Effector memory CD4-positive, alpha-beta T cell (primary cell): ENCODE measurements at regions not wholly inside any gene's neighbourhood (a gene's known extent, or its start where the extent isn't known, plus 50 kb on each side); places are given as distances from the start of the nearest gene placed in this dataset.

Experiments
- DNase-seq, 3 donors: peaks; one replicate each; pipeline ENCODE4 v3.0.0-alpha.2; 2020
- H3K27ac ChIP-seq: 2 replicates; pipeline ENCODE4 v1.7.0; 2013; ENCODE audit warnings: mild to moderate bottlenecking, low read length, moderate library complexity; ENCODE audit not compliant: insufficient read depth, poor library complexity, severe bottlenecking
- H3K27me3 ChIP-seq: replicated peaks from 2 replicates; pipeline ENCODE4 v1.7.0; 2013; ENCODE audit warnings: mild to moderate bottlenecking, low read length; ENCODE audit not compliant: insufficient read depth, control insufficient read depth, poor library complexity, severe bottlenecking
- H3K36me3 ChIP-seq: 2 replicates; pipeline ENCODE4 v1.7.0; 2013; ENCODE audit warnings: mild to moderate bottlenecking, low read length, moderate library complexity; ENCODE audit not compliant: control insufficient read depth, insufficient read depth
- H3K4me1 ChIP-seq: 2 replicates; pipeline ENCODE4 v1.7.0; 2013; ENCODE audit warnings: low read length, mild to moderate bottlenecking; ENCODE audit not compliant: control insufficient read depth, insufficient read depth, poor library complexity, severe bottlenecking
- H3K4me3 ChIP-seq: 2 replicates; pipeline ENCODE4 v1.7.0; 2013; ENCODE audit warnings: low read length, low read depth, mild to moderate bottlenecking; ENCODE audit not compliant: insufficient read depth, poor library complexity, severe bottlenecking
- H3K9me3 ChIP-seq: 2 replicates; pipeline ENCODE4 v1.7.0; 2013; ENCODE audit warnings: mild to moderate bottlenecking, low read length, moderate library complexity; ENCODE audit not compliant: control insufficient read depth

DNA sequence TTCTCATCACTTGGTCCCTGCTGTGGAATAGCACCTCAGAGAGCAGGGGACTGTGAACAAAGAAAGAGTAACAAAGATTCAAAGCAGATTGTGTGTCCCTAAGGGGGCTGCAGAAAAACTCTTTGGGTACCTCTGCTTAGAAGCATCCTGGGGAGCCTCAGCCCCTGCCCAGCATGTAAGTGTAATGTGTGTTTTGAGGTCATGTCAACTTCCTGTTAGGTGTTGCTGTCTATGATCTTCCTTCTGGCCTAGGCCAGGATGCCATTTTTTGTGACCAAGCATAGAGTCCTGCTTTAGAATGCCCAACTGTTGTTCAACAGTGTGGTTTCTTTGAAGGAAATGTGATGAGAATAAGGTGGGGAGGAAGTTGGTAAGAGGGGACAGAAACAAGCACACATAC lies 77.1 kb upstream of the BCL6 start:
- Histone ChIP-seq H3K27ac (no peak overlapping the region), H3K4me1 (peaks cover 5% of the 10 kb centered on the region), H3K9me3 (no peaks in the 10 kb centered on the region), H3K4me3 (no peak overlapping the region), H3K36me3 (no peaks in the 10 kb centered on the region), H3K27me3 (no peaks in the 10 kb centered on the region)
- no peak for DNase-seq

DNA sequence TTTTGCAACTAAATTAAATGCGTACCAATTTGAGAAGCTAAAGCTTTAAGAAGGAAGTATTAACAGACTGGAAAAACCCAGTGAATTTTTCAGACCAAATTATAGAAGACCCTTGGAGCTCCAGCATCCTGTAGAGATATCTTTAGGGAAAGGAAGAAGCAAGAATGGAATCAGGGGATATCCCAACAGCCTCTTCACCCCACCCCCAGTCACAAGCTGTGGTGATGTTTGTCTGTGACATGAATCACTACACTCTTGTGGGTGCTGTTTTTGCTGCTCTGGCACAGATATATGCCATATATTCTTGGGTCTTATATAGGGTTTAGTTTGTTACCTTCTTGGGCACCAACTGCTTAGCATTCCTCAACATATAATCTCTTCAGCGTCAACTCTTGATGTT lies 78.5 kb upstream of the BCL6 start:
- no peaks in the 10 kb centered on the region for H3K9me3 ChIP-seq
- H3K4me3 ChIP-seq = no peak overlapping the region
- no peaks in the 10 kb centered on the region for H3K36me3 ChIP-seq
- peaks cover 5% of the 10 kb centered on the region for H3K4me1 ChIP-seq
- no peak overlapping the region for H3K27ac ChIP-seq
- no peaks in the 10 kb centered on the region for H3K27me3 ChIP-seq
- no peak for DNase-seq

DNA sequence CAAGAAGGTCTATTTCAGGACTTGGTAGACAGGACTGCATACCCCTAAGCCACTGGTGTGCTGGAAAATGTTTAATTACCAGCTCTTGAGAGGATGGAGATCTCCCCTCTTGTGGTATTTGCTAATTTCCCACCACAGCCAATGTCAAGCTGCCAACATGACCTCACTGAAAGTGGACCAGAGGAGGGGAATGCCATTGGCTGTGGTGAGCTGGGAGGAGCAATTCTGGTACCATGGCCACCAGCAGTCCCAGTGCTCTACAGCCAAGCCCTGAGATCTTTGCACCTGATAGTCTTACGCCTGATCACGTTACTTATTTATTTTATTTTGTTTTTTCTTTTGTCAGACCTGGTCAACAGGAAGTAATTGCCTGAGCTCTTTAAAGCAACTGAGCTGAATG lies 82.5 kb upstream of the BCL6 start:
- Histone ChIP-seq H3K36me3 (no peaks in the 10 kb centered on the region), H3K9me3 (no peaks in the 10 kb centered on the region), H3K4me3 (no peak overlapping the region), H3K4me1 (peaks cover 4% of the 10 kb centered on the region), H3K27ac (no peak overlapping the region), H3K27me3 (no peaks in the 10 kb centered on the region)
- DNase-seq = no peak

DNA sequence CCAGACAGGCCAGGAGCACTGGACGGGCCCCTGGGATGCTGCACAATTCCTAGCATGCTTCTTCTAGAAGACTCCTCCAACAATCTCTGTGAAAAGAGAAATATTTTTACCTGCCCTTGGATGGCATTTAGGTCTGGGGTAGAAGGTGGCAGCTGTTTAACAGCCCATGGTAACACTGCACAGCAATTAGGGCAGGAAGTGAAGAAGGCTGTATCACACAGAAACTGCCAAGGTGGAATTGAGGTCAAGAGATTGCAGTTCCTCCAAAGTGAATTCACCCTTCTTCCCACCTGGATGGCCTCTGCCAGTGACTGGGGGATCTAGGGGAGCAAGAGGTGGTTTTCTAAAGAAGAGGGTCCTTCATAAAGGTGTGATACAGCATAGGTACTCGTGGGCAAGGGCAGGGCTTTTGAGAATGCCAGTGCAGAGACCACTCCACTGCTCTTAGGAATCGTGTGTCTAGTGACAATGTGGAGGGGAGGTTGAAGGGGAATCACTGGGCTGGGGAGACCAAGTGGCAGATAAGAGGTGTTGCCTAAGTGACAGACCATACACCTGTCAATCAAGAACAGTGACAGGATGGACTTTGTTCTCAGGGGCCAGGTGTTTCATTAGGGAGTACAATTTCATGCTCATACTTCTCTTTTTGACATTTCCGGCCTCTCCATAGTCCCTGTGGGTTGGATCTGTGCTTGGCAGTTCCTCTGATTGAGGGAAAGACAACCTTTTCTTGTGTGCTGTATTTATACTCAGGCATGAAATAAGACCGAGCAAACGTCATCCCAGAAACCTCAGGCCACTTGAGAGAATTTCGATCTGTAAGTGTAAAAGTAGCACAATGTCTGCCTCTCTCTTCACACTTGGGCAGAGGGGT lies 83.5 kb upstream of the BCL6 start:
- Histone ChIP-seq H3K27me3 (no peaks in the 10 kb centered on the region), H3K36me3 (no peaks in the 10 kb centered on the region), H3K4me1 (no peaks in the 10 kb centered on the region), H3K9me3 (no peaks in the 10 kb centered on the region), H3K27ac (no peak overlapping the region), H3K4me3 (no peak overlapping the region)
- DNase-seq = no peak

DNA sequence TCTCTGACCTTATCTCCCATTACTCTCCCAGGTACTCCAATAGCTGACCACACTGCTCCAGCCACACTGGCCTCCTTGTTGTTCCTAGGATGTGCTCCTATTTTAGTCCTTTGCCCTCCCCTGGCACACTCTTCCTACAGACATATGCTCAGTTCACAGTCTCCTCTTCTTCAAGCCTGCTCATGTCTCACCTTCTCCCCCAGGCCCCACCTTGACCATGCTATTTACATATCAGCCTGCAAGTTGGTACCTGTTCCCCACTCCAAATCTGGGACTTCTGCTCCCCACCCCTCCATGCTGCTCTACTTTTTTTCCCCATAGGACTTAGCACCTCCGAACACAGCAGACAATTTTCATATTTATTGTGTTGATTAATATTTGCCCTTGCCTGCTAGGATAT lies 84.9 kb upstream of the BCL6 start:
- no peak for DNase-seq
- Histone ChIP-seq H3K4me1 (no peaks in the 10 kb centered on the region), H3K9me3 (no peaks in the 10 kb centered on the region)

DNA sequence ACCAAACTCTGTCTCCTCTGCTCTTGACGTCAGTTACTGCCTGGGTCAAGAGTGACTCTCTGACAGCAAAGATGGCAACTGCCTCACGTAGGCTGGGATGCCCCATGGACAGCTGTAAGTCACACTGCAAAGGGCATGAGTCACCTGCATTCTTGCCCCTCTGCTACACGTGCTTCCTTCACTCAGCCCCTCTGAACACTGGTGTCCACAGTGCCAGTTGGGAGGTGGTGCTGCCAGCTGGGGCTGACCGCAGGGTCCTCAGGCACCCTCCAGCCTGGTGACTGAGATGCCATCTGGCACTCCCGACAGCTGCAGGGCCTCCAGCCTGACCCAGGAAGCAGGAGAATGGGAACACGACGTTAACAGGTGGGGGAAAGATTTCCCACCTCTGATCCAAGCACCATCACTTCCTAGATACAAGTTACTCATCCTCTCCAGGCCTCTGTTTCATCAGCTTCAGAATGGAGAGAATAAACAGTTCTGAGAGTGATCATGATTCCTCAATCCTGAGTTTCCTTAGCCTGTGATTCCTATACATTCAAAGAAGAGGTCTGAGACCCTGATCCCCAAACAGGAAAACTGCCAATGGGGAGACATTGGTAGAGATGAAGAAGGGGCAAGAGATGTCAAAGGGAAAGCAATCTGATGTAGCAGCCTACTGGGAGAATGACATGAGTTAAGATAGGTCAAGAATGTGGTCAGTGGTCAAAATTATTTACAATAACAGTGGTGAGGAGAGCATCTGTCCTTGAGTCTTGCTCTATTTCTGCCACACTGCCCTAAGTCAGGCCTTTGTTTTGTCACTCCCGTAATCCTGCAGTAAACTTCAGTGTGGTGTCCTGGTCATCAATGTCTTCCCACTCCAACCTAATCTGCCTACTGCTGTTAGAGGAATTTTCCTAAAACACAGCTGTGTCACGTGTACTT lies 86.1 kb upstream of the BCL6 start:
- H3K36me3 ChIP-seq = no peaks in the 10 kb centered on the region
- H3K9me3 ChIP-seq = no peaks in the 10 kb centered on the region
- no peak for DNase-seq
- H3K27me3 ChIP-seq = no peaks in the 10 kb centered on the region
- no peak overlapping the region for H3K4me3 ChIP-seq
- H3K27ac ChIP-seq = no peak overlapping the region
- no peaks in the 10 kb centered on the region for H3K4me1 ChIP-seq

More for the DNA sequence above, 84.9 kb upstream of the BCL6 start:
- no peak overlapping the region for H3K27ac ChIP-seq
- no peak overlapping the region for H3K4me3 ChIP-seq
- no peaks in the 10 kb centered on the region for H3K36me3 ChIP-seq
- H3K27me3 ChIP-seq = no peaks in the 10 kb centered on the region

DNA sequence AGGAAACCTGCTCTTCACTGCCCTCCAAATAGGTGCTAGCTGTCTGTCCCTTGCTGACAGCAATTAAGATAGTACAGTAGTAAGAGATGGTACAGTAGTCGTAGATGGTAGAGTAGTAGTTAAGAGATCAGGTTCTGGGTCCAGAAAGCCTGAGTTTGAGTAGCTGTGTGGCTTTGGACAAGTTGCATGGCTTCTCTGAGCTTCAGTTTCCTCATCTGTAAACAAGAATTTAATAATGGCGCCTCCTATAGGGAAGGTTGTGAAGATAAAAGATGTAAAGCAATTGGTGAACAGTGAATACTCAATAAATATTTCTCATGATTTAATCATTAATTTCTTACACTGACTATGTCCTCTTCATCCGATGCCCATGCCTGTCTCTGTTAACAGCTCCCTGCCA lies 86.9 kb upstream of the BCL6 start:
- no peaks in the 10 kb centered on the region for H3K9me3 ChIP-seq
- no peaks in the 10 kb centered on the region for H3K36me3 ChIP-seq
- H3K27me3 ChIP-seq = no peaks in the 10 kb centered on the region
- H3K4me1 ChIP-seq = no peaks in the 10 kb centered on the region
- DNase-seq = no peak
- H3K4me3 ChIP-seq = no peak overlapping the region
- H3K27ac ChIP-seq = no peak overlapping the region

DNA sequence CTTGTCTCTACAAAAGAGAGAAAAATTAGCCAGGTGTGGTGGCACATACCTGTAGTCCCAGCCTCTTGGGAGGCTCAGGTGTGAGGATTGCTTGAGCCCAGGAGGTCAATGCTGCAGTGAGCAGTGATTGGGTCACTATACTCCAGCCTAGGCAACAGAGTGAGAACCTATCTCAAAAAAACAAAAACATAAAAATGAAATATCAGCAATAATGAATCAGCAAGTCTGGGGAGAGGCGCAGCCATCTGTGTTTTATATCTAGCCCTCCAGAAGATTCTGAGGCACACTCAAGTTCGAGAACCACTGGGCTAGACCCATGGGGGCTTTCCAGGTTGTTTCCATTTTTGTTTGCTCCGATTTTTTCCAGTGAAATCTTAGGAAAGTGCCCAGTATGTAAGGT lies 88.1 kb upstream of the BCL6 start:
- Histone ChIP-seq H3K4me3 (no peak overlapping the region), H3K27me3 (no peaks in the 10 kb centered on the region), H3K27ac (no peak overlapping the region), H3K9me3 (no peaks in the 10 kb centered on the region), H3K36me3 (no peaks in the 10 kb centered on the region), H3K4me1 (no peaks in the 10 kb centered on the region)
- DNase-seq = no peak

DNA sequence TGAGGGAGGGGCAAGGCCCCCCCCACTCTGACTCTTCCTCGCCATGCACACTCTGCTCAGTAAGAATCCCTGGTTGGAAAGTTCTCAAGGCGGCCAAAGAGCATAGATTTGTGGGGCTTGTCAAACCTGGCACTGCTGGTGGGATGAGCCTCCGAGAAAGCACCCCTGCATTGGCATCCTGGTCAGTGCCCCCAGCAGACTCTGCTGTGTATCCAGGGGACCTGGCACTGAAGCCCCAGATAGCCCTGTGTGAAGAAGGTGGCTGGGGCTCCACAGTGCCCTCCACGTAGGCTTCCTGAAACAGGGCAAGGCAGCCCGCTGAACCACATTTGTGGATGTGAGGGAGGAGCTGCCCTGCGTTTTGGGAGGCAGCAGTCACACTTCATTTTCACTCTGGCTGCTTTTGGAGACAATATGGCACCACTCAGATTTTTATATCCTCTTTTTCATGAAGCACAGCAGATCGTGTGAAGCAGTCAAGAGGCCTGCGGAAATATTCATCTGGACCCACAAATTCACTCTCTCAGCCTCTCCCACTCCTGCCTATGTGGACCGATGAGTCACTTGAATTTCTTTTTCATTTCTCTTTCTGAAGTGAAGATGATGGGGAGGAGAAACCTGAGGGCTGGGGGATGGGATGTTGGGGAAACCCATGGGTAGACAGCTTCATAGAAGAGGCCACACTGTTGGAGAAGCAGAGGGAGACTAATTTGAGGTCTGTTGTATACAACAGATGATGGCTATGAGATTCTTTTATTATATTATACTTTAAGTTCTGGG lies 88.7 kb upstream of the BCL6 start:
- no peak for DNase-seq
- no peak overlapping the region for H3K27ac ChIP-seq
- no peak overlapping the region for H3K4me3 ChIP-seq

More for the DNA sequence above, 88.7 kb upstream of the BCL6 start:
- Histone ChIP-seq H3K36me3 (no peaks in the 10 kb centered on the region), H3K27me3 (no peaks in the 10 kb centered on the region), H3K4me1 (no peaks in the 10 kb centered on the region), H3K9me3 (no peaks in the 10 kb centered on the region)
